Epithelial cell of esophagus (primary cell): ENCODE measurements at regions not wholly inside any gene's neighbourhood (a gene's known extent, or its start where the extent isn't known, plus 50 kb on each side); places are given as distances from the start of the nearest gene placed in this dataset.

Experiments
- DNase-seq: peaks from one replicate; pipeline ENCODE4 v3.0.0; 2010; ENCODE audit warnings: low read depth
- H3K4me3 ChIP-seq: 2 replicates; pipeline ENCODE4 v1.5.1; 2011; ENCODE audit warnings: mild to moderate bottlenecking, low read length, control low read depth
- TF ChIP-seq, protein P1 (sequence below): IDR thresholded peaks from 2 replicates; pipeline ENCODE4 v1.5.1; 2011; ENCODE audit warnings: low read depth, mild to moderate bottlenecking, low read length, control low read depth, inconsistent platforms; ENCODE audit not compliant: insufficient read depth; ENCODE audit errors: missing control alignments

DNA sequence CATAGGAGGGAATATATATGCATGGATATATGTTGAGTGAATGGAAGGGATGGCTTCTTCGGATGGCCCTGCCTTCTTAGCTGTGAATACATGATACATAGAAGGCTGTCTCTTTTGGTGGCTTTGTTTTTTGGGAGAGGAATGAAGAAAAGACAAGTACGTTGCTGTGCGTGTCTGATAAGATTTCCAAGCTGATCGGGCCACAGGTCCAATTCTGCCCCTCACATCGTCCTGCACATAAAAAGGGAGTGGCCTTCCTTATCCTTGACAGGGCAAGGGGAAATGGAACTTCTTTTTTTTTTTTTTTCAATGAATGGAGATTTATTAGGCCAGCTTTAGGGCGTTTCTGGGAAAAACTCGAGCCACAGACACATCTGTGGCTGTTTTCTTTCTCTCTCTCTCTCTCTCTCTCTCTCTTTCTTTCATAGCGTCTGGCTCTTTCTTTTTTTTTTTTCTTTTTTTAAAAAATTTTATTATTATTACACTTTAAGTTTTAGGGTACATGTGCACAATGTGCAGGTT, 103.8 kb upstream of the SPATA13 start:
- DNase-seq, result no peak
- no peak overlapping the region for H3K4me3 ChIP-seq
- TF ChIP-seq, protein P1, sequence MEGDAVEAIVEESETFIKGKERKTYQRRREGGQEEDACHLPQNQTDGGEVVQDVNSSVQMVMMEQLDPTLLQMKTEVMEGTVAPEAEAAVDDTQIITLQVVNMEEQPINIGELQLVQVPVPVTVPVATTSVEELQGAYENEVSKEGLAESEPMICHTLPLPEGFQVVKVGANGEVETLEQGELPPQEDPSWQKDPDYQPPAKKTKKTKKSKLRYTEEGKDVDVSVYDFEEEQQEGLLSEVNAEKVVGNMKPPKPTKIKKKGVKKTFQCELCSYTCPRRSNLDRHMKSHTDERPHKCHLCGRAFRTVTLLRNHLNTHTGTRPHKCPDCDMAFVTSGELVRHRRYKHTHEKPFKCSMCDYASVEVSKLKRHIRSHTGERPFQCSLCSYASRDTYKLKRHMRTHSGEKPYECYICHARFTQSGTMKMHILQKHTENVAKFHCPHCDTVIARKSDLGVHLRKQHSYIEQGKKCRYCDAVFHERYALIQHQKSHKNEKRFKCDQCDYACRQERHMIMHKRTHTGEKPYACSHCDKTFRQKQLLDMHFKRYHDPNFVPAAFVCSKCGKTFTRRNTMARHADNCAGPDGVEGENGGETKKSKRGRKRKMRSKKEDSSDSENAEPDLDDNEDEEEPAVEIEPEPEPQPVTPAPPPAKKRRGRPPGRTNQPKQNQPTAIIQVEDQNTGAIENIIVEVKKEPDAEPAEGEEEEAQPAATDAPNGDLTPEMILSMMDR, result no peak

DNA sequence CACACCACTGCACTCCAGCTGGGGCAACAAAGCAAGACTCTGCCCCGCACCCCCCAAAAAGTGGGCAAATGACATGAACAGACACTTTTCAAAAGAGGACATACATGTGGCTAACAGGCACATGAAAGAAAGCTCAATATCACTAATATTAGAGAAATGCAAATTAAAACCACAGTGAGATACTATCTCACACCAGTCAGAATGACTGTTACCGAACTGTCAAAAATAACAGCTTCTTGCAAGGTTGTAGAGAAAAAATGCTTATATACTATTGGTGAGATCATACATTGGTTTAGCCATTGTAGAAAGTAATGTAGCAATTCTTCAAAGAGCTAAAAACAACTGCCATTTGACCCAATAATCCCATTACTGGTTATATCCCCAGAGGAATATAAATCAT, 99.5 kb upstream of the SPATA13 start:
- TF ChIP-seq, protein P1, result no peak
- no peak for DNase-seq
- no peak overlapping the region for H3K4me3 ChIP-seq

DNA sequence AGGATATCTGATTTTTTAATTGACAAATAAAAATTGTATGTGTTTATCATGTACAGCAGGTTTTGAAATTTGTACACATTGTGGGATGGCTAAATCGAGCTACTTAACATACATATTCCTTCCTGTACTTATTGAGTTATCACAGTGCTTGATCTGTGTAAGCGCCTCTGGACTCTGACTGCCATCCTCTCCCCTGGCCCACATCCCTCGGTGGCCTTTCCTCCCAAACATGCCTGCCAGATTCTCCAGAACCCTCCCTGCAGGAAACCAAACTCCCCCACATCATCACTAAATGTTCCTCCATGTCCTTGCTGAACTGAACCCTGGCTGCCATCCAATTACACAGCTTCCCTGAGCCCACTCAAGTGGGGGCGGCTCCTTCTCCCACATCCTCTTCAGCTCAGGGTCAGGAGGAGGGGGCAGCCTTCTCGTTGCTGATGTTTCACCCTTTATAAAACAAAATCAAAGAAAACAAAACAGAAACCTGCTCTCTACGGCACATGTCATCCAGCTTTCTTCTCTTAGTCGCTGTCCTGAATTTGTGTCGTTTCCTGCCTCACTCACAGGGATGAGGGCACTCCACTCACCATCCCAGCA, 97.1 kb upstream of the SPATA13 start:
- TF ChIP-seq, protein P1, result no peak
- H3K4me3 ChIP-seq, result no peak overlapping the region

DNA sequence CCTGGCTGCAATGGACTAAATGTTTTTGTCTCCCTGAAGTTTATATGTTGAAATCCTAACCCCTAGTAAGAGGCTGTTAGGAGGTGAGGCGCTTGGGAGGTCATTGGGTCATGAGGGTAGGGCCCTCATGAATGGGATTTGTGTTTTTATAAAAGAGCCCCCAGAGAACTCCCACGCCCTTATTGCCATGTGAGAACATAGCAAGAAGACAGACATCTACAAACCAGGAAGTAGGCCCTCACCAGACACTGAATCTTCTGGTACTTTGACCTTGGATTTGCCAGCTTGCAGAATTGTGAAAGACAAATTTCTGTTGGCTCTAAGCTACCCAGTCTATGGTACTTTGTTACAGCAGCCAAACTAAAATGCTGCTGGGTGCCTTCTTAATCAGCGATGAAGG, 96.1 kb upstream of the SPATA13 start:
- TF ChIP-seq, protein P1, result no peak
- no peak for DNase-seq
- no peak overlapping the region for H3K4me3 ChIP-seq

More for the DNA sequence above, 97.1 kb upstream of the SPATA13 start:
- DNase-seq, result no peak

DNA sequence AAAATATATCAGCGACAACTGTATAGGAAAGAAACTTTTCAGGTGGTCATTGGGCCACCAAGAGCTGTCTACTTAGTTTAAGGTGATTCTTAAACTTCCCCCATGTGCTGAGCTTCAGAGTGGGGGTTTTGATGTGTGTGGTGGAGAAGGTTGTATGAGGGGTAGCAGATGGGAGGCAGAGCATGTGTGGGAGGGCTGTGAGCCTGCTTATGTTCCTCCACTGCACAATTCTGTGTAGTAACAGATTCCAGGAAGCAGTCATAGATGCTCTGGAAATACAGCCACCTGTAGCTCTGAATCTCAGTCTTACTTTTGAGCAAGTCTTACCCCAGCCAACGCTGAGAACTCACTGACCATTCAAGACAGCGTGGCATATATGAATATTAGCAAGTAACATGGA, 95.3 kb upstream of the SPATA13 start:
- DNase-seq, result no peak
- TF ChIP-seq, protein P1, result no peak
- no peak overlapping the region for H3K4me3 ChIP-seq

DNA sequence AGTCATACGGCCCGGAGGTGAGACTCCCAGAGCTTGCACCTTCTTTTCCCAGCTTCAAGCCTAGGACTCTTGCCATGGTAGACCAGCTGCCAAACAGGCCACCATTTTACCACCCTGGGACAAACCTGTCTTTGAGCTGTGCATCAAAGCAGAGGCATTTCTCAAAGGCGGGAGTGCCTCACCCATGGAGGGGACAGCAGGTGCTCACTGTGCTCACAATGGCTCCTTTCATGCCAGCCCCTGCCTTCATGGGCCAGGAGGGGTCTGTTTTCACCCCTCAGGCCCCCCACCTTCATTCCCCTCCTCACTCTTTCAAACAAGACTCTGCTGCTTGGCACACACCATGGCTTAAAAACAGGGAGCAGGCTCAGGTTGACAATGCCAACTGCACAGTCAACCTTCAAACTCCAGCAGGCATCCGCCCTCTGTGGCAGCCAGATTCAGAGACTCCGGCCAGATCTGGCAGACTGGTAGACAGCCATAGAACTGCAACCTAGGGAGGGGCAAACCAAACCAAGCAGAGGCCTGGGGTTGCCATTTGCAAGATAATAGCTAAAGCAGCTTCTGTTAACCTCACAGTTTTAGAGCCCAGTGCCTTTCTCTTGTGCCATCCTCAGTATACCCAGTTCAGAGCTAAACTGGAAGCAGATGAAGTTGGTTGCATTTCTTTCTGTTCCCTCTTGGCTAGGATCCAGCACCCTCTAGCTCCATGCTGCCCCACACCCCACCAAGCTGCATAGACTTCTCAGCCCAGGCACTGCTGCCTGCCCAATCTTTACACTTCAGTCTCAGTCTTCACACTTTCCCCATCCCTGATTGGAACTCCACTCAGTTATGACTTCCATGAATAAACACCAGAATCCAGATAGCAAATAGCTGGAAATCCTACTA, 93.9 kb upstream of the SPATA13 start:
- no peak overlapping the region for H3K4me3 ChIP-seq
- TF ChIP-seq, protein P1, result no peak
- no peak for DNase-seq
